ENCODE measurements at regions not wholly inside any gene's neighbourhood (a gene's known extent, or its start where the extent isn't known, plus 50 kb on each side); places are given as distances from the start of the nearest gene placed in this dataset.
"Not testable (repeated sequence)": the region's sequence is repeated elsewhere in the genome, so short reads cannot be mapped to it uniquely, and the experiment has no call there.

DNA sequence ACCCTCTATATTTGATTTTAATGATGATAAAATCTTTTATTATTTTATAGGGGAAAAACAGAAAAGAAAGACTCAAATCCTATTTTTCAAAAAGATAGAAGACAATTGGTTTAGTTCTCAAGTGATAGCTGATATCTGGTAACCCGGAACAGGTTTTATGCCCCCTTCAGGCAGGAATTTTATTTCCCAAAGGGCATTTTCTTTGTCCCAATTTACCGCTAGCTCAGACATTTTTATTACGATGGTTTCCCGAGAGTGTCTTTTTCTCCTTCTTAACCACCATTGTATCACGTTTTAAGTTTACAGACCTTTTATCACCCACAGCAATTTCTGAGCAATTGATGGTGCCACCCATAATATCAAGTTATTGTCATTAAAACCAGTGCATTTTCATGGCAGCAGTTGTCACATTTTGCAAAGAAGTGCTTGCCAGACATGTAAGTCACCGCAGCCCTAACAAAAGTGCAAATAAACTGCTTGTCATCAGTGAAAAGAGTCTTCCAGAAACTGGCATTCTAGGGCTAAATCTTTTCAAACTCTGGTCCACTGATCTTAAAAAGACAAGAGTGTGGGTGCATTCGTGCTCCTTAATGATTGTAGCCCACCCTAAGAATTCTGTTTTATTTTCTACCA is 204.8 kb upstream of the VCX start:
- in situ Hi-C loops (cut with MboI; ENCODE audit: low sequenced_read_pairs, unreplicated experiment), result no loop called here

DNA sequence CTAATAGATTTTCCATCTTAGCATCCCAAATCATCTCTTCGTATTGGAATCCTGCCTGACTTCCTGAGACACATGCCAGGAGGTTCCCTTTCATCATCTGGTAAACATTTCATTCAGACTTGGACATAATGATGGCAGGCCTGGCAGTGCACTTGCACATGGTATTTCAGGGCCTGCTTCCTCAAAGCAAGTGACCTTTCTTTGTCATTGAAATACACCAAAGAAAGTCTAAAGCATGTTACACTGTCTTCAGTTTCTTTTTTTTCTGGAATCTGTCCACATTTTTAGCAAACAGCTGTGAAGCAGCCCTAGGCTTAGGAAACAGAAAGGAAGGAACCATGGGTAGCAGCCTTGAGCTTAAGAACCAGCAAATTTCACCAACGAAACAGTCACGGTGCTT is 205.9 kb upstream of the VCX start:
- in situ Hi-C loops (cut with MboI; ENCODE audit: low sequenced_read_pairs, unreplicated experiment), result no loop called here

More for the DNA sequence above, 204.8 kb upstream of the VCX start:
- DNase-seq (ENCODE audit: low spot score), result no peak
- TF ChIP-seq, protein P1, sequence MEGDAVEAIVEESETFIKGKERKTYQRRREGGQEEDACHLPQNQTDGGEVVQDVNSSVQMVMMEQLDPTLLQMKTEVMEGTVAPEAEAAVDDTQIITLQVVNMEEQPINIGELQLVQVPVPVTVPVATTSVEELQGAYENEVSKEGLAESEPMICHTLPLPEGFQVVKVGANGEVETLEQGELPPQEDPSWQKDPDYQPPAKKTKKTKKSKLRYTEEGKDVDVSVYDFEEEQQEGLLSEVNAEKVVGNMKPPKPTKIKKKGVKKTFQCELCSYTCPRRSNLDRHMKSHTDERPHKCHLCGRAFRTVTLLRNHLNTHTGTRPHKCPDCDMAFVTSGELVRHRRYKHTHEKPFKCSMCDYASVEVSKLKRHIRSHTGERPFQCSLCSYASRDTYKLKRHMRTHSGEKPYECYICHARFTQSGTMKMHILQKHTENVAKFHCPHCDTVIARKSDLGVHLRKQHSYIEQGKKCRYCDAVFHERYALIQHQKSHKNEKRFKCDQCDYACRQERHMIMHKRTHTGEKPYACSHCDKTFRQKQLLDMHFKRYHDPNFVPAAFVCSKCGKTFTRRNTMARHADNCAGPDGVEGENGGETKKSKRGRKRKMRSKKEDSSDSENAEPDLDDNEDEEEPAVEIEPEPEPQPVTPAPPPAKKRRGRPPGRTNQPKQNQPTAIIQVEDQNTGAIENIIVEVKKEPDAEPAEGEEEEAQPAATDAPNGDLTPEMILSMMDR (IDR thresholded peaks at IDR 0.05; ENCODE audit: borderline replicate concordance, control extremely low read depth, extremely low read depth, insufficient read depth, missing control alignments), result no peak

DNA sequence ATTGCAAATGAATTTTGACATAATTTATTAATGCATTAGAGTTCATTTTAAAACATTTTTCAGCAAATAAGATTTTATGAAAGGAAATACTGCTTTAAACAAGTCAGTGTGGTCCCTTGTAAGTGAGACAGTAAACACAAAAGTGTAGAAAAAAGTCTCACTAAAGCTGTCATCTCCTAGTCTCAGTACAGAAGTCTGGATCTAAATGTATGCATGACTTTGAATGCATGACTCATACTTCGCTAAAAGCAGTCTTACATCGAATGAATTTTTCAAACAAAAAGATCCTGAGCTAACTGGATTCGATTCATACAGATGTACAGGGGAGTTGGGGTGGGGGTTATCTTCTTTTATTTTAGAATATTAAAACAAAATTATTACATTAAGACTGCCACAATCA is 207.4 kb upstream of the VCX start:
- DNase-seq (ENCODE audit: low spot score), result no peak
- in situ Hi-C loops (cut with MboI; ENCODE audit: low sequenced_read_pairs, unreplicated experiment), result no loop called here
- TF ChIP-seq, protein P1 (IDR thresholded peaks at IDR 0.05; ENCODE audit: borderline replicate concordance, control extremely low read depth, extremely low read depth, insufficient read depth, missing control alignments), result no peak

More for the DNA sequence above, 205.9 kb upstream of the VCX start:
- TF ChIP-seq, protein P1 (IDR thresholded peaks at IDR 0.05; ENCODE audit: borderline replicate concordance, control extremely low read depth, extremely low read depth, insufficient read depth, missing control alignments), result no peak
- DNase-seq (ENCODE audit: low spot score), result no peak

DNA sequence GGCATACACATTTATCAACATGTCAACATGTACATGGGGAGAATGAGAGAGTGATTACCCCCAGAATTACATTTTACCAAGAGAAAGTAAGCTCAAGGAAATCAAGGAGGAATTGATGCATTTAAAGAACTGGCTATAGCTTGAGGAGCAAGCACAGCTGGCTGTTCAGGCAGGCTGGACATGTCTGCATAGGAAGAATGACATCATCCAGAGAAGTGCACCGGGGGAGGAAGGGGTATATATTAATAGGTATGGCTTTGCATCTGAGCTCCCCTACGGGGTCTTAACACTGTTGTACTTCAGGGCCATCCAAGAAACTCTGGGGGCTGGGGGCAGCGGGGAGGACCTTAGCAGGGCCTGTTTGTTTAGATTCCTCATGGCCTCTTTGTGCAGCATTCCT is 222.4 kb upstream of the VCX start:
- TF ChIP-seq, protein P1 (IDR thresholded peaks at IDR 0.05; ENCODE audit: borderline replicate concordance, control extremely low read depth, extremely low read depth, insufficient read depth, missing control alignments), result no peak
- in situ Hi-C loops (cut with MboI; ENCODE audit: low sequenced_read_pairs, unreplicated experiment), result no loop called here
- no peak for DNase-seq (ENCODE audit: low spot score)

DNA sequence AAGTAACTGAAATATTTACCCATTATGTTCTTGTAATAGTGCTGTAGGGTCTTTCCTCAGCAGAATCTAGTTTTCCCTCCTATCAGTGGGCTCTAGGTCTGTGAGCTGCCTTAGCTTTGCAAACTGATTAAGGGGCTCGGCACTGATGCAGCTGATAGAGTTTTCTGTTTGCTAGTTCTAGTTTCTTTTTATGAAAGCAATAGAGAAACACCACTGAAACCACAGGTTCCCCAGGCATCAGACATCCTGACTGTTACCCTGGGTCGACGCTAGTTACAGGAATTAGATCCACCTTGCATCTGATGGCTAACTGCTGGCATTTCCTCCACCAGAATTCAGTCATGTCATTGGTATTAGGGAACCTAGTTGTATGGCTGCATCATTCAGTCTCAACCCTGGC is 225.0 kb upstream of the VCX start:
- no peak for DNase-seq (ENCODE audit: low spot score)
- TF ChIP-seq, protein P1 (IDR thresholded peaks at IDR 0.05; ENCODE audit: borderline replicate concordance, control extremely low read depth, extremely low read depth, insufficient read depth, missing control alignments), result no peak
- in situ Hi-C loops (cut with MboI; ENCODE audit: low sequenced_read_pairs, unreplicated experiment), result no loop called here

DNA sequence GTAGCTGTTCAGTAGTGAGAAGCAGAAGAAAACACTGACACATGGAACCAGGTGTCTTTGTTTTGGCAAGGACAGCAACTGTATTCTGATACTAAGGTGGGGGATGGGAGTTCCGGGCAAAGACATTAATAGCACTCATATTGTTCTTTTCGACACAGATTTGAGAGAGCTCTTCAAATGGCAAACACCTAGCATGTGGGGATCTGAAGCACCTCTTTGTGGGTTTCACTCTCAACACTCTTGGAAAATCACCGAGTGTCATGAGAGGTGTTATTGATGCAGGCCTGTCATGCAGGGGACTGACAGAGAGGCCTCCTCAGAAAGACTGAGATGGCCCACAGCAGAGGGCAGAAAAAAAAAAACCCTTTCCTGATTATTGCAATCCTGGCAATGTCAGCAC is 228.4 kb upstream of the VCX start:
- TF ChIP-seq, protein P1 (IDR thresholded peaks at IDR 0.05; ENCODE audit: borderline replicate concordance, control extremely low read depth, extremely low read depth, insufficient read depth, missing control alignments), result no peak
- in situ Hi-C loops (cut with MboI; ENCODE audit: low sequenced_read_pairs, unreplicated experiment), result no loop called here

DNA sequence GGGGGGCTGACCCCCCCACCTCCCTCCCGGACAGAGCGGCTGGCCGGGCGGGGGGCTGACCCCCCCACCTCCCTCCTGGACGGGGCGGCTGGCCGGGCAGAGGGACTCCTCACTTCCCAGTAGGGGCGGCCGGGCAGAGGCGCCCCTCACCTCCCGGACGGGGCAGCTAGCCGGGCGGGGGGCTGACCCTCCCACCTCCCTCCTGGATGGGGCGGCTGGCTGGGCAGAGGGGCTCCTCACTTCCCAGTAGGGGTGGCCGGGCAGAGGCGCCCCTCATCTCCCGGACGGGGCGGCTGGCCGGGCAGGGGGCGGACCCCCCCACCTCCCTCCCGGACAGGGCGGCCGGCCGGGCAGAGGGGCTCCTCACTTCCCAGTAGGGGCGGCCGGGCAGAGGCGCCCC is 234.3 kb upstream of the VCX start:
- DNase-seq (ENCODE audit: low spot score); in situ Hi-C loops (cut with MboI; ENCODE audit: low sequenced_read_pairs, unreplicated experiment): not testable (repeated sequence)

More for the DNA sequence above, 228.4 kb upstream of the VCX start:
- no peak for DNase-seq (ENCODE audit: low spot score)

All from GM13976 (cell line).